Neural progenitor cell (in vitro differentiated cells): ENCODE measurements at regions not wholly inside any gene's neighbourhood (a gene's known extent, or its start where the extent isn't known, plus 50 kb on each side); places are given as distances from the start of the nearest gene placed in this dataset.

Experiments
- EZH2 ChIP-seq: fragments of 200-600 bp; sonication (generic); IDR thresholded peaks from 2 replicates; pipeline ENCODE4 v1.6.1; 2017; ENCODE audit warnings: antibody characterized with exemption, mild to moderate bottlenecking, moderate library complexity
- TF ChIP-seq, protein P1 (sequence below): fragments of 200-600 bp; sonication (generic); IDR thresholded peaks from 2 replicates; pipeline ENCODE4 v1.5.1; 2017; ENCODE audit warnings: antibody characterized with exemption, mild to moderate bottlenecking

DNA sequence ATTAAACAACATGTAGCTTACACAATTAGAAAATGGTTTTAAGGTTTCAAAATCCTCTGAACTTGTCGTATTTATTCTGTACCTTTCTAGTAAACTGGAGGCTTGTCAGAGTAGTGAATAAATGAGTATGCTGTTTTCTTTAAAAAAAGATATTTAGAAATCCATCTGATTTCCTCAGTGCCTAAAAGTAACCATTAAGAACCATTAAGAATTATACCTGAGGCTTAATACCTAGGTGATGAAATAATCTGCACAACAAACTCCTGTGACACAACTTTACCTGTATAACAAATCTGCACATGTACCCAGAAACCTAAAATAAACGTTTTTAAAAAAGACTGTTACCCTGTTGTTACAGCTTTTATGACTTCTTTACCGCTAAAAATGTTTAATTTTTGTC is 143.0 kb upstream of the SOX2 start:
- TF ChIP-seq, protein P1, sequence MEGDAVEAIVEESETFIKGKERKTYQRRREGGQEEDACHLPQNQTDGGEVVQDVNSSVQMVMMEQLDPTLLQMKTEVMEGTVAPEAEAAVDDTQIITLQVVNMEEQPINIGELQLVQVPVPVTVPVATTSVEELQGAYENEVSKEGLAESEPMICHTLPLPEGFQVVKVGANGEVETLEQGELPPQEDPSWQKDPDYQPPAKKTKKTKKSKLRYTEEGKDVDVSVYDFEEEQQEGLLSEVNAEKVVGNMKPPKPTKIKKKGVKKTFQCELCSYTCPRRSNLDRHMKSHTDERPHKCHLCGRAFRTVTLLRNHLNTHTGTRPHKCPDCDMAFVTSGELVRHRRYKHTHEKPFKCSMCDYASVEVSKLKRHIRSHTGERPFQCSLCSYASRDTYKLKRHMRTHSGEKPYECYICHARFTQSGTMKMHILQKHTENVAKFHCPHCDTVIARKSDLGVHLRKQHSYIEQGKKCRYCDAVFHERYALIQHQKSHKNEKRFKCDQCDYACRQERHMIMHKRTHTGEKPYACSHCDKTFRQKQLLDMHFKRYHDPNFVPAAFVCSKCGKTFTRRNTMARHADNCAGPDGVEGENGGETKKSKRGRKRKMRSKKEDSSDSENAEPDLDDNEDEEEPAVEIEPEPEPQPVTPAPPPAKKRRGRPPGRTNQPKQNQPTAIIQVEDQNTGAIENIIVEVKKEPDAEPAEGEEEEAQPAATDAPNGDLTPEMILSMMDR = no peak
- TF ChIP-seq EZH2 = no peak
